ENCODE measurements at regions not wholly inside any gene's neighbourhood (a gene's known extent, or its start where the extent isn't known, plus 50 kb on each side); places are given as distances from the start of the nearest gene placed in this dataset.

- H3K27ac ChIP-seq, result no peak overlapping the region
- TF ChIP-seq CTCF (IDR thresholded peaks at IDR 0.05), result no peak
- TF ChIP-seq ZFX (IDR thresholded peaks at IDR 0.05; ENCODE audit: borderline replicate concordance), result no peak
Measured at GRCh38 chr6:68043122-68043398, 592.0 kb upstream of the ADGRB3 start.

GRCh38 chr6:68042339-68043121 is 592.6 kb upstream of the ADGRB3 start:
- H3K27ac ChIP-seq, result no peak overlapping the region
- TF ChIP-seq CTCF (IDR thresholded peaks at IDR 0.05), result no peak
- no peak for TF ChIP-seq ZFX (IDR thresholded peaks at IDR 0.05; ENCODE audit: borderline replicate concordance)

- TF ChIP-seq CTCF (IDR thresholded peaks at IDR 0.05) (no peak), ZFX (IDR thresholded peaks at IDR 0.05; ENCODE audit: borderline replicate concordance) (no peak)
- no peak overlapping the region for H3K27ac ChIP-seq
Measured at GRCh38 chr6:68040780-68041179, 594.3 kb upstream of the ADGRB3 start.

GRCh38 chr6:68040312-68040778 is 594.7 kb upstream of the ADGRB3 start:
- no peak overlapping the region for H3K27ac ChIP-seq

GRCh38 chr6:68039641-68040311 is 595.3 kb upstream of the ADGRB3 start:
- no peak for TF ChIP-seq ZFX (IDR thresholded peaks at IDR 0.05; ENCODE audit: borderline replicate concordance)
- no peak for TF ChIP-seq CTCF (IDR thresholded peaks at IDR 0.05)
- H3K27ac ChIP-seq, result no peak overlapping the region

More at GRCh38 chr6:68040312-68040778, 594.7 kb upstream of the ADGRB3 start:
- no peak for TF ChIP-seq ZFX (IDR thresholded peaks at IDR 0.05; ENCODE audit: borderline replicate concordance)
- TF ChIP-seq CTCF (IDR thresholded peaks at IDR 0.05), result no peak

- no peak overlapping the region for H3K27ac ChIP-seq
- TF ChIP-seq CTCF (IDR thresholded peaks at IDR 0.05) (no peak), ZFX (IDR thresholded peaks at IDR 0.05; ENCODE audit: borderline replicate concordance) (no peak)
Measured at GRCh38 chr6:68038815-68039408, 596.2 kb upstream of the ADGRB3 start.

- no peak overlapping the region for H3K27ac ChIP-seq
- TF ChIP-seq ZFX (IDR thresholded peaks at IDR 0.05; ENCODE audit: borderline replicate concordance), result no peak
- TF ChIP-seq CTCF (IDR thresholded peaks at IDR 0.05), result no peak
Measured at GRCh38 chr6:68032217-68032616, 602.9 kb upstream of the ADGRB3 start.
